CD4-positive, alpha-beta T cell treated with Interleukin-17A for 4 hours (primary cell): ENCODE measurements at regions not wholly inside any gene's neighbourhood (a gene's known extent, or its start where the extent isn't known, plus 50 kb on each side); places are given as distances from the start of the nearest gene placed in this dataset.
"Not testable (repeated sequence)": the region's sequence is repeated elsewhere in the genome, so short reads cannot be mapped to it uniquely, and the experiment has no call there.

ENCODE experiments used
- DNase-seq: peaks from one replicate; pipeline ENCODE4 v3.0.0-alpha.2; 2020; ENCODE audit warnings: mixed read lengths

DNA sequence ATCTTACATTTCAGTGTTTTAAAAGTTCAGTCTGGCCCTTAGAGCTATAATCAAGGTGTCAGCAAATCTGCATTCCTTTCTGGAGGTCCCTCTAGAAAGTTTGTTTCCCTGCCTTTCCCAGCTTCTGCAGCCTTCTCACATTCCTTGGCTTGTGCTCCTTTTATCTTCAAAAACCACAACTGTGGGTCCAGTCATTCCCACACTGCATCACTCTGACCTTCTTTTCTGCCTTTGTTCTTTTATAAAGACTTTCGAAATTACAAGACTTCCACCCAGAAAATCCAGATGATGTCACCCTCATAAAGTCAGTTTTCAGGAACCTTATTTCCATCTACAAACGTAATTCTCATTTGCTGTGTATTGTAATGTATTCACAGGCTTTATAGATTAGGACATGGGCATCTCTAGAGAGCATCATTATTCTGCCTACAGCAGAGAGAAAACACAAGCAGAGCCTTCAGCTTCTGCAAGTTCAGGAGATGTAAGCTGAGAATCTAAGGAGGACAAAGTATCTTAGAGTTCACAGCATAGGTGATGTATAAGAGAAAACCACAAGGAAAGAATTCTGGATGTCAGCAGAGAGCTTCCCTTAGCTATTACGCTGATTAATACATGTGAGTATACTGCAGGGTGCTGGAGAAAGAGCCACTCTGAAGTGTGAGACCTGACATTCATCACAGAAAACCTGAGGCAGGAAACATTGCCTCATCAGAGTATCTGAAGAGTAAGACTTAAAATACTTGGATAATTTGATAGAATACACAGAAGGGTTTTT is 1100.2 kb downstream of the CBLN2 start:
- DNase-seq, result no peak

DNA sequence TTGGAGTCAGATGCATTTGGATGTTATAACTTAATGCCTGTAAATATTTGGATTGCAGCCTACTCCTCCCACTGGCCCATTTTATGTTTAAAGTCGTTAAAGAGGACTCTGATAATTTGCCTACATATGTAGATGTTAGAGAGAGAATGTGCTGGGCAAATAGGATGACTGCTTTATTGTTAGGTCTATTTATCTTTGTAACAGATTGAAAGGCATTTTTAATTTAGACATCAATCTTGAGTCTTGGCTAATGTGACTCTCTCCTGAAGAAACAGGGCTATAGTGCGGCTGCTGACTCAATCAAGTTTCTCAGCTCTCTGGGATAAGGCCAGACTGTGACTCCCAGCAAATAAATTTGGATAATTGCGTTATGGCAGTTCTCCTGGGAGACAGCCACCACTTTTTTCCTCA is 1101.4 kb downstream of the CBLN2 start:
- no peak for DNase-seq

DNA sequence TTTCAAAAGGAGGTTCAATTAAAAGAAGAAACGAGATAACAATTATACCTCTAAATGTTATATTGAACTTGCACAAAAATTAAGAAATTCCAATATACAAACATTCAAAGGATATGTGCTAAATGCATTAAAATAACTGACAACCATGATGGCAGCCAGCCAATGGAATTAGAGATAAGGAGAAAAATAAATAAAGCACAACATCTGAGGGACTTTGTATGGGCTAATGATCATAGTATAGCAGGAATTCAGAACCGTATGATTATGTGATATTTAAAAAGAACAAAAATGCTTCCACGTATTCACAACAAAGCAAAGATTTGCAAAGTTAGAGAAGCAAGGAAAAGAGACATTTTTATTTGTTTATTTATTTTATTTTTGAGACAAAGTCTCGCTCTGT is 1103.0 kb downstream of the CBLN2 start:
- no peak for DNase-seq

DNA sequence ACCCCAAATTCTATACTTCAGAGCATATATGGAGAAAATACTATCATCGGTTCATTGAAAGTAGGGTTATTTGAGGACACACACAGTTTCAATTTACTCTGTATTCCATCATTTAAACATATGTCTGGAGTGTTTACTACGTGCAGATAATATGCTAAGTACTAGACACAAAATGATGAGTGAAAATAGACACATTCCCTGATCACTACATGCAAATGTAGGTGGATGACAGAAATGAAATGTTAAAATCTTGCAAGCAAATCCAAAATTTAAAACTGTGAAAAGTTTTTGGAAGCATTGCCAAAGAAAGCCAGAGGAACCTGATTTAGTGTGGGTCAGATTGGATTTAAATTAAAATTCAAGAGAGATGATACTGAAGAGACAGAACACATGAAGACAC is 1106.6 kb downstream of the CBLN2 start:
- no peak for DNase-seq

DNA sequence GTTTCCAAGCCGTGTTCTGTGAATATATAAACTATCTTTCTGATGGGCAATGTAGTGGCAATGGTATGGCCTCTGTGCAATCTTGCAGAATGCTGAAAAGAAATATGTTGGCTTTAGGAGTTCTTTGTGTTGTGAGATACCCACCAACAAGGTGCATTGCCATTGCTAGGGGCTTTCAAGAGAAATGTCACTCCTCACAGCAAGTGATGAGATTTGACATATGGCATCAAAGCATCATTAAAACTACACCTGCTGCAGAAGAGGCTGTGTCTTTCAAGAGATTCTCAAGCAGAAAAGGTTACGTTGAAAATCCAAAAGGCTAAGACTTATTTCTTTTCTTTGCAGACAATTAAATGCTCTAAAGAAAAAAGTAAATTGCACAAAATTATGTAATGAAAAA is 1110.8 kb downstream of the CBLN2 start:
- no peak for DNase-seq

DNA sequence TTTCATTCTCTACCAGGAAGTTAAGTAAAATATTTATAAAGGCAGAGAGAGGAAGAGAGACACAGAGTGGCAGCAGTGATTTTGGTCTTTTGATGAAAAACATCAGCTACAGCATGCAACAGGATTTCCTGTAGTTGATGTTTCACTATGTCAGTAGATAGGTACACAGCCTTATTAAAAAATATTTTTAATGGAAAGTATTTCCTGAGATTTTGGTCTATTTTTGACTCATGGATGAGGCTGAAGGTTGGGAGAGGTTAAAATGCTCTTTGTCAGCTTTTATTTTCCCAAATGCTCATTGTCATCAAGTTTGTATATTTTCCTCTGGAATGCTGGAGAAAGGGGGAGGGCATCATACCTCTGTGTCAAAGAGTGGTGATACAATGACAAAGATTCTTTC is 1112.5 kb downstream of the CBLN2 start:
- DNase-seq, result no peak

DNA sequence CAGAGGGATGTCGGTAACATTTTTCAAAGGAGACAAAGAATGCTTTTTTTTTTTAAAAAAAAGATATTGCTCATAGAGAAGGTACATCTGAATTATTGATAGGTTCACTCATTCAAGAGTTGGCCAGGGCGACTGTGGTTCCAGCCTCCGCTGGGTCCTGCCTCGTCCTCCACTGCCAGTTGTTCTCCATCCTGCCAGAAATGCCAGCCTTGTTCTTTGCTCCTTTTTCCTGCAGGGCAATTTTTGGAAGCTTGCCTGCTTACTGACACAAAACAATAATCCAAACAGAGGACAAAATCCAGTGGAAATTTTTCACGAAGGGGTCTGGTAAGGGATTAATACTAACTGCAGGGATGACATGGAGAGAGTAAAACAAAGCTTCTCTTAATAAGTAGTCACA is 1113.0 kb downstream of the CBLN2 start:
- no peak for DNase-seq

DNA sequence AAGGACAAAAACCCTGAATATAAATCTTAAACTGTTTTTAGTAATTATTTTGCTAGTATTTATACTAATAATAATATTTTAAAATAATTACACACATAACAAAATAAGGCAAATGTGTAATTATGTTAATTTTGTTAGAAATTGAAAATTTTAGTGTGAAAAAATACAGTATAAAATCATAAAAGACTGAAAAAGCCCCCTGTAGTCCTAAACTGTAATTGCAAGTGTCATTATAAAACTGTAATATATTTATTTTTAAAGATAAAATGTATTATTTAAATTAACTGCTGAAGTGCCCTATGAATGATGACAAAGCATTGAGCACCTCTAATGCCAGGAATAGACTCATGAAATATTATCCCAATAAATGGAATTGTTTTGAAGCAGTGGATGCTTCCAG is 1117.7 kb downstream of the CBLN2 start:
- no peak for DNase-seq

DNA sequence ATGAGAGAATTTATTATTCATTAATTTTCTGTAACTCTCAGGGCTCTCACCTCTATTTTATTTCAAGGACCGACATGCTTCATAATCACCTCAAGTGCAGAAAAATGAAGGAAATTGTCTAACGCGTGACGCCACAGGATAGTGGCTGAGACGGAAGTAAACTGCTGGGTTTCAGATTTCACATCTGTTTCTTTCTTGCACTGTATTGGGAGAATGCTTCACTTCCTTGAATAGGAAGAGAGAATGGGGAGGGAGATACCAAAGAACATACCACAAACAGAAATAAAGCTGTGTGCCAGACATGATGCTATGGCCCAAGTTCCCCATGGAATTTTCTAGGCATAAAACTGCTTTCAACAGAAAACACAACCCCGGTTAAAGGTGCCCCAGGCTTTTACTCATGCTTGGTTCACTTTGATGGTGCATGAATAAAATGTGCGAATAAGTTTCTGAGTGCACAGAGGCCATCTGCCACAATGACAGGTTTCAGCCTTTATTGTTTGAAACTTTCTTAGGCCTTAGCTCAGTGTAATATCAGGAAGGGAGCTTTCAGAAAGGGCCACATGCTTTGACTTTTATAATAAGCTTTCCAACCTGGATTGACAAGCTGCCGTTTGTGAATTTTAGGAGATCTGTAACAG is 1116.4 kb downstream of the SOCS6 start:
- DNase-seq, result no peak

DNA sequence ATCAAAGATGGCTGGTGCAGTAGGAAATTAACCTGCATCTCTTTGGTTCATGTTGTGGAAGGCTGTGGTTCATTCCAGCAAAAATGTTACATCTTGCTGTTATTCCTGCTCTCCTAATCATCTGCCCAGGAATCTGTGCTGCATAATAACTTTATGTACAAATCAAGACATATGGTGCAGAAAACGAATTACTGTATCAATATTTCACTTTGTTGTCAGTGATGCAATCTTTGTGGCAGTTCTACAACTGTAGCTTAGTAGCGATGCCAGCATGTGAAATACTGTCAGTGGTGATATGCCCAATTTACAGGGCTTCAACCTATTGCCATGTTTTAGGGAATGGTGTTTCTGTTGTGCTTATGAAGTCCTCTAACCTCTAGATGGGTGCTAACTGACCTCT is 1114.7 kb downstream of the SOCS6 start:
- DNase-seq, result no peak

DNA sequence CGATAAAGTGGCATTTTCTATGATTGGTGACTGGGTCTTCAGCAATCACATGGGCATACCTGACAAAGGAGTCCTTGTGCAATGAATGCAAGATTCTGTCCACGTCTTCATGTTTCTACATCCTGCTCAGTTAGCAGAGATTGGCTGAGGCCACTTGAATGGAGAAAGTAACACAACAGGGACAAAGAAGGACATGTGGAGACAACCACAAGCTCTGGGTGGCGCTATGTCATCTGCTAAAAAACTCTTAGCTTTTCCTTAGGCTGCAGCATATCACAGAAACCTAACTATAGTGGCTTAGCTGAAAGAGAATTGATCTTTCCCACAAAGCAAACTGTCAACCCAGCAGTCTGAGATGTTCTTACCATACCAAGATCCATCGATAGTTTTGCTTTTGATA is 1109.7 kb downstream of the SOCS6 start:
- no peak for DNase-seq

DNA sequence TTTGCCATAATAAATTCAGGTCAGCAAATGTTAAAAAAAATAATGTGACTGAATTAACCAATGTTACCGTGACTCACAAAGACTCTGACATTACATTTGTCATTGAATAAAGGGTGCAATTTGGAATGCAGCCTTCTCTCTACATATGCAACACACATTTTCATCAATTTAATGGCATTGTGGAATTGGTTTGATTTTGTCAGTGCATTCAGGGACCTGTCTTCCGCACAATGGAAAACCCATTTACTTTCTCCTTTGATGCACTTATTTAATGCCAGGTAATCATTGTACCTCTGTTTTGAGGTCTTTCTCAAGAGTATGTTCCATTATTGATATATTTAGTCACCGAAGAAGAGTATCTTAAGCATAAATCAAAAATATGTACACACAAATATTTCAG is 1099.3 kb downstream of the SOCS6 start:
- DNase-seq, result no peak

DNA sequence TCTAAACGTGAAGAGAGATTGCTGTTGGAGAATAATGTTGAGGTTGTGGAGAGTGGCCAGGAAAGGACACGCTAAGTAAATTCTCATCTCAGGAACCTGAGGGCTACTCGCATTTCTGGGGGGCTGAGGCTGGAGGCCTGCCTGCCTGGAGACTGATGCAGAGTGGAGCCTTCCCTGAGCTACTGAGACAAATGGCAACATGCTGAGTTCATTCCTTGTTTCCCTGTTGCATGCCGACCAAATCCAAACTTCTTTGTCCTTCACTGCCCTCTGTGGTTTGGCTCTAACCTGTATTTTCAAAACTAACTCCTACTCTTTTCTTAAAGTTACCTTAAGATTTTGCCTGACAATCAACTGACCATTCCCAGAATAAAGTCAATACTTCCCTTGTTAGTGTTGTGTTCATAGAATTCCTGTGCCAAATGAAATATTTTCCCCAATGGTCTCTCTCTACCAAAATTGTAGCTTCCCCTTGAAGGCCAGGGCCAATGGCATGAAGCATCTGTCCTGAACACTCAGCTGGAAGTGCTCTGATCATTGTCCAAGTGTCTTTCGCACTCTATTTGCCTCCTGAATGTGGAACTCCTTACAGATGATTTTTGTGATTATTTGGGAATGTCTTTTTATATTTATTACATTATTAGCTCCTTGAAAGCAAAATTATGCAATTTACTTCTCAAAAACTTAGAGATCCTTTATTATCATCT is 1085.6 kb downstream of the SOCS6 start:
- no peak for DNase-seq

DNA sequence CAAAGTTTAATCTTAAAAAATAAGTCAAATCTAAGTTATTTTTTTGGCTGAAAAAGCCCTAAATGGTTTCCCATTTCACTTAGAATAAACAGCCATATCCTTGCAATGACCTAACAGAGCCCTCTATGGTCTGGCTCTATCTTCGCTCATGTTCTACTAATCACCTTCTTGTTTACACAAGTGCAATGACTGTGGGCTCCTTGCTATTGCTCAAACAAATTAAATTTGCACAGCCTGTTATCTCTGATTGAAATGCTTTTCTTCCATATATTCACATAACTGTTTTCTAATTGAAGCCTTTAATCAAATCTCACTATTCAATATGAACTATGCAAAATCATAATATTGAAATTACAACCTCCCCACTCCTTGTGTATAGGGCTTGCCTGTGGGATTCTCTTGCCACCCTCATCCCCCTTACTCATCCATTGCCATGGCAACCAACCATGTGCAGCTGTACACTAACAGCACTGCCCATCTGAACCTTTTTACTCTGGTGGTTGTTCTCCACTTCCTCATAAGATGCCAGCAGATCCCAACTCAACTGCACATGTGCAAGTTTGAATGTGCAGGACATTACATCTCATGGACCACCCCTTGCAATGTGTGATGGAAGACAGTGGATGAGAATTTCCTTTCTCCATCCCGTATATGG is 1083.2 kb downstream of the SOCS6 start:
- no peak for DNase-seq

DNA sequence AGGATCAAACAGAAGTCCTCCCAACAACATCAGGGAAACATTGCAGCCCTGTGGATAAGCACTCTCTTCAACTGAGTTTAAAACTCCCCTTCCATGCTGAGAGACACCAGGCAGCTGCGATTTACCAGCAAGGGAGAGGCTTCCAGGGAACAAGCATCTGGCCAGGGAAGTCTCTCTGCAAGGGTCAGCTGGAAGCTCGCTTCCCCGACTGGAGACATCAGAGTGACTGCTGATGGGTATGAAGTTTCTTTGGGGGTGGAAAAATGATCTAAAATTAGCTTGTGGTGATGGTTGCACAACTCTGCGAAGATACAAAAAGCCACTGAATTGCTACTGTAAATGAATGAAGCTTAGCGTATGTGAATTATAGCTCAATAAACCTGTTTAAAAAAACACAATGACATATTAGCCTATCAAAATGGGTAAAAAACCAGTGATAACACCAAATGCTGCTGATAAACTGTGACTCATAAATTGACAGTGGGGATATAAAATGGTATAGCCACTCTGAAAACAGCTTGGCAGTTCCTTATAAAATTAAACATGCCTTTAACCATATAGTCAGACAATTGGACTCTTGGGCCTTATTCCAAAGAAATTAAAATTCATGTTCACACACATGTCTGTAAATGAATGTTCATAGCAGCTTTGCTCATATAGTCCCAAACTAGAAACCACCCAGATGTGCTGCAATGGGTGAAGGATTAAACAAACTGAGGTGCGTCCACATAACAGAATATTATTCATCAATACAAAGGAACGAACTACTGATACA is 1082.0 kb downstream of the SOCS6 start:
- DNase-seq, result no peak

DNA sequence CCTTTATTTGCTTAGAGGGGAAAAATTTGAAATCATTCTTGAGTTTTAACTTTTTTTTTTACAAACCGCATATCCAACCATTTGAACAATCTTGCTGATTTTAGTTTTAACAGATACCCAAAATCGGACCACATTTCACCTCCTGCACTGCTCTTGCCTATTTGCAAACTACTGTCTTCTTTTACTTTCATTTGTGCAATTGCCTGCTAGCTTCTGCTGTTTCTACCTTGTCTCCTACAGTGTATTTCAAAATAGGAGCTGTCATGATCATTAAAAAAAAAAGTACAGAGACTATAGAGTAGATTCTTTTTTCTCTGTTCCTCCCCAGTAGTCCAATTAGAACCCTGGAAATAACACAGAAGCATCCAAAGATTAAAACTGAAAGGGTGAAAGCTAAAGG is 1081.2 kb downstream of the SOCS6 start:
- no peak for DNase-seq

DNA sequence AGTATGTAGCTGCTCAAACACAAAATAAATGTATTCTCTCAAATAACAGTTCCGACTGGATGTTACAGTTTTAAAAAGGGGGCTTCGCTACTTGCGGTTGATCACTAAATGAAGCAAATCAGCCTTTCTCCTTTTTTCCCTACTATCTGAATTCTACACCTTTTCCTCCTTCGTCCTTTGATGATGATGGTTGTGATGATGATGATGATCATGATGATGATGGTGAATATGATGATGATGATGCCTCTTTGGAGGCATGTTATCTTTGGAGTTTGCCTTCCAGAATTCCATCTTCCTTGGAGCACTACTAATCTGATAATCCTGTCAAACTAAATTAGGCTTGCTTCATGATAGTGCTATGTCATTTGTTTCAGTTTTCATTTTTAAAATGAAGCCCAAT is 1073.3 kb downstream of the SOCS6 start:
- no peak for DNase-seq

DNA sequence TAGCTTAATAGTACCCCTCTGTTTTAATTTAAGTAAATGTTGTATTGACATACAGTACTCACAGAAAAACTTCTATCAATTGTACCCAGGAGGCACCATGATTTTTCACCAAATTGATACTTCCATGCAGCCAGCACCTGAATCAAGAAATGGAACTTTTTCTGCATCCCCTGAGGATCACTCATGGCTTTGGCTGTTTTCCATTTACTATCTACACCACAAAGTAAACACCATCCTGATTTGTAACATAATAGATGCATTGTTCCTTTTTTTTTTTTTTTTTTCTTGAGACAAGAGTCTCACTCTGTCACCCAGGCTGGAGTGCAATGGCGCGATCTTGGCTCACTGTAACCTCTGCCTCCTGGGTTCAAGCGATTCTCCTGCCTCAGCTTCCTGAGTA is 1066.8 kb downstream of the SOCS6 start:
- DNase-seq, result not testable (repeated sequence)

DNA sequence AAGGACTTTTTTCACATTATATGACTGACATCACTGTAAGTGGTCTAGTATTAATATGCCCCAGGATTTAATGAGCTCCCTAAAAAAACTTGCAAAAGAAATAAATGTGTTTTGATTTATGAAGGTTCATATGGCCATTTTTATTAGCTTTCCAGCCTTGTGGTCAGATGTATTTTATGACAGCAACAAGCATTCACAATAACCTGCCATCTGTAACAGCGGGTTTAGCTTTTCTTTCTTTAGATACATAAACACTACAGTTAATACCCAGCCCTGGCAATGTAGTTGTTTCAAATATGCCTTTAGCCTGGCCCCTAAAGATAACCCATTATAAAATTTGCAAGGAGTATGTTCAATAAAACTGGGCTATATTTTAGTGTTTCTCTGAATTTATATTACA is 1063.8 kb downstream of the SOCS6 start:
- no peak for DNase-seq

DNA sequence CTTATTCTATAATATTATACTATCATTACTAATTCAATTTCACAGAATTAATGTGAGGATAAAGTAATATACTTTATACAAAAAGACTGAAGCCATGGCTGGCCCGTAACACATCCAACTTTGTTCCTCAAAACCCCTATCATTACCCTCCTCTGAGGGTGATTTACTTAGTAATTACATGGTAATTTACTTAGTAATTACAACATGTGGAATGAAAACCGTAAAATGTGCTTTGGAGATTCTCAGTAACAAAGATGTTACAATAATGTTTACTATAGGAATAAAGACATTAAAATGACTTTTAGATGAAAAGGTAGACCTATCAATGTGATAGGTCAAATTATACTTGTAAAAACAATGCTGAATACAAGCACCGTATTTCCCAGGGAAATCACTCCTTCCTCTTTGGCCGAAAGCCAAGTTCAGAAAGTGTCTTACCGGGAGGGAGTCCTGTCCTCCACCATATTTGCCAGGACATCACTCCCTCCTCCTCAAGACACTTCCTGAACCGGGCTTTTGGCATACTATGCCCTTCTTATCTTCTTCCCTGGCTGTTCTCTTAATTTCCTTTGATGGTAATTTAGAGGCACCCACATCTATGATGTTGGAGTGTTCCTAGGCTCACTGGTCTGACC is 1047.8 kb downstream of the SOCS6 start:
- no peak for DNase-seq

DNA sequence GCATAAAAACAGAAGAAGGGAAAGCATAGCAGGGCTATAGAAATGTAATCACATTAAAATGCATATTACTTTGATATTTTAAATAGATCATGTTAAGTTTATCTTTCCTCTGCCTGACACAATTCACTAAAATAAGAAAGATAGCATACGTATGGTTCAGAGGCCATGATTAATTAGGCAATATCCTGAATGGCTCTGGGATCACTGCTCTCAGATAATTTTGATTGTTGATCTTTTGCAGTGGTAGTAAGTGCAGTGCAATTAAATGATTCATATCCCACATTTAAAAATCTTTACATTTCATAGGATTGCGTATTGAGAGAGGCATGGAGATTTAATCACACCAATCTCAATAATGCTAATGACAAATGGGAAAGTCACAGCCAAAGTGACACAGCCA is 1040.7 kb downstream of the SOCS6 start:
- DNase-seq, result no peak

DNA sequence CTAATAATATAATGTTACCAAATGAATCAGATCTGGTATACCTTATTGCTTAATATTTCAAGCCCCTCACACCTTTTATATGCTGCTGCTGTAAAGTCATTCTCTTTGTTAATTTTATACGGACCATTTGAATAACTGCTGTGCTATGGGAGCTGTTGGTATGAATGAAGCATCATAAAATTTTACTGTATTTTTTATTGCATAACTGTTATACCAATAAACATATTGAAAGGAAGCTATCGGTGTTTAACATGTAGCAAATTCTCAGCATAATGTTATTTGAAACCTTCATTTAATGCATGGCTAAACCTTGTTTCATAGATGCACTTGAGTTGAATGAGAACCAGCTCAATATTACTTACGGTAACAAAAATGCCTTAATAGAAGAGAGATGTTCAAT is 1040.3 kb downstream of the SOCS6 start:
- no peak for DNase-seq
